ENCODE measurements at regions not wholly inside any gene's neighbourhood (a gene's known extent, or its start where the extent isn't known, plus 50 kb on each side); places are given as distances from the start of the nearest gene placed in this dataset.

GRCh38 chr2:62409442-62409841 is 96.6 kb downstream of the TMEM17 start:
- TF ChIP-seq EP300 (IDR thresholded peaks at IDR 0.05) (no peak), CTCF (IDR thresholded peaks at IDR 0.05) (no peak)

Data from stomach (tissue), 4 donors.